ENCODE measurements at regions not wholly inside any gene's neighbourhood (a gene's known extent, or its start where the extent isn't known, plus 50 kb on each side); places are given as distances from the start of the nearest gene placed in this dataset.
"Not testable (repeated sequence)": the region's sequence is repeated elsewhere in the genome, so short reads cannot be mapped to it uniquely, and the experiment has no call there.

DNA sequence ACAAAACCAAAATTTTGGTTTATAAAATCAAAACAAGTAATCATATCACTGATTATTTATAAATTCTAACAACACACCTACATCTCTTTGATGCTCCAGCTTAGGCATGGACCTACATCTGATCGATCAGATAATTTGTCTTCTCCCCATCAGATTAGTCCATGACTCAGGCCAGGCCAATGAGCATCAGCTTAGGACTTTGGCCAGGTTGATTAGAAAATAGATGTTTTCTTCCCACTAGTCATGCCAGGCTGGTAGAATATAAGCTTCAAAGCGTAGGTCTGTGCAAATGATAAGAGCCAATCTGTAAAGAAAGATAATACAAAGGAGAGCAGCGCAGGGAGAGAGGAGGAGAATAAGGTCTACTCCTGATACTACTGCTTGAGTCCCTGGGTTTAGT is 1487.9 kb downstream of the FAM181B start:
- DNase-seq, result no peak

DNA sequence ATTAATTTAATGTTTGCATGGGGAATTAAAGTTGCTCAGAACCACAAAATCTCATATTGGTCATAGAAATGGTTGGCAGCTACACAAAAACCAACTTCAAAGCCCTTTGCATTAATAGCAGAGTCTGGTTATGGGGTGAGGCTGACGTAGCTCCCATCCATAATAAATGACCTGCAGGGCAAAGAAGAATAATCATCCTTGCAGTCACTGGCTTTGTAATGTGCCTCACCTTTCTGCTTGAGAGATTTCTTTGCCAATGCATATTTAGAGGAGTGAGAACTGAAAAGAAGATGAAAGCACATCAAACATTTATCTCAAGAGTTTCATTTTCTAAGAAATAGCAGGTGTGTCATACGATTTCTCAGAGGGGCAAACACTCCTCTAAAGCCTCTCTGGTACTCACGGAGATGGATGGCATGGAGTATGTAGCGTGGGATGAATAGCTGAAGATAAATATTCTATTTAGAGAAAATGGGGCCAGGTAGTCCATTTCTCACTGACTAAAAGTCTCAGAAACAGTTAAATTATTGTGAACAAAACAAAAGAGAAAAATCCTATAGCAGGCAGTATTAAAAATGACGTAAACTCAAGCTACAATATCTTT is 1491.9 kb downstream of the FAM181B start:
- DNase-seq, result no peak

DNA sequence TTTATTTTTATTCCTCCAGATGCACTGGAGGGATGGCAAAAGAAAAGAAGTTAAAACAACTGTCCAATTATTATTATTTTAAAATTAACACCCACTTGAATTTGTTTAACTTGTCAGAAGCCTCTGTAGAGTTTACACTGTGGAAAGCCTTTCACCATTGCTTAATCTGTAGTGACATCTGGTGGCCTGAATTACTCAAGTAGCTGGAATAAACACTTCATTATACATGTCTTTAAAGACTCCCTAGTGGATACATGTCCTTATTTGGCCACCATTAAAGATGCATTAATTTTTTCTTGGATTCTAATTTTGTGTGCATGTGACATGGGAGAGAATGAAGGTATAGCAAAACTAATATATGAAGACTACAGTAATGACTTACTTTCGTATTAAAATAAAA is 1496.5 kb downstream of the FAM181B start:
- DNase-seq, result peak; percentile 39

DNA sequence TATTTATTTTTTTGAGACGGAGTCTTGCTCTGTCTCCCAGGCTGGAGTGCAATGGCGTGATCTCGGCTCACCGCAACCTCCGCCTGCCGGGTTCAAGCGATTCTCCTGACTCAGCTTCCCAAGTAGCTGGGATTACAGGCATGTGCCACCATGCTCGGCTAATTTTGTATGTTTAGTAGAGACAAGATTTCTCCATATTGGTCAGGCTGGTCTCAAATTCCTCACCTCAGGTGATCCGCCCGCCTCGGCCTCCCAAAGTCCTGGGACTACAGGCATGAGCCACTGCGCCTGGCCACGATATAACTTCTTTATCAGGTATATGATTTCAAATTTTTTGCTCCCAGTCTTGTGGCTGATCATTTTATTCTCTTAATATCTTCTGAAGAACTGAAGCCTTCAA is 1506.3 kb downstream of the FAM181B start:
- not testable (repeated sequence) for DNase-seq

DNA sequence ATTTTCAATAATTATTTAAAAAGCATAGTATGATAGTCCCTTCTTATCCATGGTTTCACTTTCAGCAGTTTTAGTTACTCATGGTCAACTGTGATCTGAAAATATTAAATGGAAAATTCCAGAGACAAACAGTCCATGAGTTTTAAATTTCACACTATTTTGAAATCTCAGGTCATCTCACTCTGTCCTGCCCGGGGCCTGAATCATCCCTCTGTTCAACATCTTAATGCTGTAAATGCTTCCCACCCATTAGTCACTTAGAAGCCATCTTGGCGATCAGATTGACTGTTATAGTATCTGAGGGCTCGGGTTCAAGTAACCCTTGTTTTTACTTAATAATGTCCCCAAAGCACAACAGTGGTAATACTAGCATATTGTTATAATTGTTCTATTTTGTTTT is 1509.3 kb downstream of the FAM181B start:
- no peak for DNase-seq

DNA sequence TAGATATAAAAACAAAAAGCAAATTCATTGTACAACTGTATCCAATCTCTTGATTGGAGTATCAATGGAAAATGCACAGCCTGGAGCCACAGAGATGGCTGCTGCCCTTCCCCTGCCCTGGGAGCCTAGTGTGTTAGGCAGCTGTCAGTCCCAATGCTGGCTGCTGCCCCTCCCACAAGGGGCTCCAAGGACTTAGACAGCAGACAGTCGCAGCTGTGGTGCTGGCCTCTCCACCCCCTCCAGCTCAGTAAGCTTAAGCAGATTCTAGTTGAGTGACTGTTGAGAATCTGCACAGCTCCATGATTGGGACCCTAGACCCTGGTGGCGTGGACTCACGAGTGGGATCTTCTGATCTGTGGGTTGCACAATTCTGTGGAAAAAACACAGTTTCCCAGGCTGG is 1511.2 kb downstream of the FAM181B start:
- no peak for DNase-seq

DNA sequence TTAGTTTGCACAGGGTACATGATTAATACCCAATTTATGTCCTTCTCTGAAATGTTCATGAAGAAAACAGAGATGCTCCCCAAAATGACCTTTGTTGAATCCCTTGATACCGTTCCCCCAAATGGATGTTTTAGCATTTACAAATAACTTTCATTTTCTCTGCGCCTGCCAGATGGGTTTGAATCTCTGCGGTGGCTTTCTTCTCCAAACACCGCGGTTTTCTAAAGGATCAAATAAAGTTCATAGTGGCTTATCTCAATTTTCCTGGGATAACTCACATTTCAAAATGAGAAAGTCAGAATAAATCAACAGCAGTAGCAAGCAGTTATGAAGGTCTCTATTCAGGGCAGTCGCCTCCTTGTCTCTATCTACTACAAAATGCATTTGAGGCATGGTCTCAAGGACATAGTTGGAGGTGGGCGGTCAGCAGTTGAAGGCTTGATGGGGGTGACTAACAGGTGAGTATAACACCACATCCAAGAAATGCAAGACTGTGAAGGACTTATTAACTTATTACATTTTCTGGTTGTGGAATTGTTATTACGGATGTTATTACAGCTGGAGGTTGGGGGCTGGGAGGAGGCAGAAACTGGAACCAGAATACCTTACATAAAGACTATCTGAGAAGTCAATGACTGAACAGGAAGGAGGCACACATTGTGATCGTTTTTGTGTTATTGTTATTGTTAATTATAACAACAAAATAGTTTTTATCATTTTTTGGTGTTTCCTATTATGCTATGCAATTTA is 1513.3 kb downstream of the FAM181B start:
- no peak for DNase-seq

DNA sequence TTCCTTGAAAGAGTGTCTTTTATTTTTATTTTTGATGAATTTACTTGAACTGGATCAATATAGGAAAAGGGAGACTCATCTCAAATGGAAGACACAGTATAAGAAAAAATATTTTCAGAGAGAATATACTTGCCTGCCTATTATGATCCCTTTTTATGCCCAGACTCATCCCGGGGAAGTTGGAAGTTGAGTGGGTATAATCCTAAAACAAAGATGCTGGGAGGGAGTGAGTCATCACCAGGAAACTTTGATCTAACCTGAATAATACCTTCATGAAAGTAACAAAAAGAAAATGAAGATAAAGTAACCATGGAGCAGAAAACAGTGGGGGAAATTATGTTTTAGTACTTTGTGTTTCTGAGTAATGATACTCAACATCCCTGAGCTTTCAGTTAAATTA is 1514.0 kb downstream of the FAM181B start:
- DNase-seq, result no peak

DNA sequence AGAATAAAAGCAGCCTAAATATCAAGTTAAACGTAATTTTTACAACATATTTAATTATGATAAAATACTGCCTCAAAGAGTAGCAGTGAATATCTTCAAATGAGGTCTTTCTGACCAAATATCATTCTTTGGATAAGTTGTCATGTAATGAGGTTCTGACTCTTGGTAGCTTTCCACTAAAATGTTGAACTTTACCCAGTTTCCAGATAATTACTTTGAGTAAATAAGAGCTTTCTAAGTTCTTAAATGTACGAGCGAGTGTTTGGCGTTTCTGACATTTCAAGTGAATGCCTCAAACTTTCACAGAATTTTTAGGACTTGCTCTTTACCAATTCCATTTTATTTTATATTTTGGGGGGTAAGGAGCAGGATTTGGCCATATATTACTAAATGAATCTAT is 1515.2 kb downstream of the FAM181B start:
- no peak for DNase-seq

DNA sequence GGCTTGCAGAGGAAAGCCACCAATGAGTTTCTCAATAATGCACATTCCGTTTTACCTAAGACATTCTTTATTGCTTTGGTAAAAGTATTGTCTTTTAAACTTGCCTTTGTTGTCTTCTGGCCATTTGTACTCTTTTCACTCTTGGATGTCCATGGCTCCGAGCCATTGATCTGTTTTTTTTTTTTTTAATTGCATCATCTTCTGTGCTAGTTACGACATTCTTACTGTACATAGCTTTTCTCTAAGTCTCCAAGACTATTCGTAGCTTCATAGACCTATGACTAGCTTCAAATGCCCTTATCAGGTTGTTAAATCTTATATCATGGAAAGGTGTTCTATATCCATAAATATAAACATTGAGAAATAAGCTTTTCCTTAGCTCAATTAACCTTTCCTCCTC is 1522.6 kb downstream of the FAM181B start:
- DNase-seq, result no peak

DNA sequence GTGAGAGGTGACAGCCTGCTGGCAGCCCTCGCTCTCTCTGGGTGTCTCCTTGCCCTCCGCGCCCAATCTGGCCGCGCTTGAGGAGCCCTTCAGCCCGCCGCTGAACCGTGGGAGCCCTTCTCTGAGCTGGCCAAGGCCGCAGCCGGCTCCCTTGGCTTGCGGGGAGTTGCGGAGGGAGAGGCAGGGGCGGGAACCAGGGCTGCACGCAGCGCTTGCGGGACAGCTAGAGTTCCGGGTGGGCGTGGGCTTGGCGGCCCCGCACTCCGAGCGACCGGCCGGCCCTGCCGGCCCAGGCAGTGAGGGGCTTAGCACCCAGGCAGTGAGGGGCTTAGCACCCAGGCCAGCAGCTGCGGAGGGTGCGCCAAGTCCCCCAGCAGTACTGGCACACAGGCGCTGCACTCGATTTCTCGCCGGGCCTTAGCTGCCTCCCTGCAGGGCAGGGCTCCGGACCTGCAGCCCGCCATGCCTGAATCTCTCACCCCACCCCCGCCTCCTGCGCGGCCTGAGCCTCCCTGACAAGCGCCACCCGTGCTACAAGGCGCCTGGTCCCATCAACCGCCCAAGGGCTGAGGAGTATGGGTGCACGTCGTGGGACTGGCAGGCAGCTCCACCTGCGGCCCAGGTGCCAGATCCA is 1526.1 kb downstream of the FAM181B start:
- no peak for DNase-seq

DNA sequence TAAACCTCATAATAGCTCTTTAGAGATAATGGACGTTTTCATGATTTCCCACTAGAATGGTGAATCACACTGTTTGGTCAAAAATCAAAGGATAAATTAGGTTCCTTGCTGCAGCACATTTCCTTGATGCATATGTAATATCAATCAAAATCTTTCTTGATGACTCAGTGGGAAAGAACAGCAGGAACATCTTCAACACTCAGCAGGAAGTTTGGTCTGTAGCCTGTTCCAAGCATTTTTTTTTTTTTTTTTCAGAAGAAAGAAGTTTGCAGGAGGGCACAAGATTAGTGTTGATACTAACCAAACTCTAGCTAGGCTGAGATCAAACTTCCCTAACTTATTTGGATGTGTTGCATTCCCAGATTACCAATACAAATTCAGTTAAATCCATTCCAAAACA is 1529.8 kb downstream of the FAM181B start:
- peak; percentile 1 for DNase-seq

DNA sequence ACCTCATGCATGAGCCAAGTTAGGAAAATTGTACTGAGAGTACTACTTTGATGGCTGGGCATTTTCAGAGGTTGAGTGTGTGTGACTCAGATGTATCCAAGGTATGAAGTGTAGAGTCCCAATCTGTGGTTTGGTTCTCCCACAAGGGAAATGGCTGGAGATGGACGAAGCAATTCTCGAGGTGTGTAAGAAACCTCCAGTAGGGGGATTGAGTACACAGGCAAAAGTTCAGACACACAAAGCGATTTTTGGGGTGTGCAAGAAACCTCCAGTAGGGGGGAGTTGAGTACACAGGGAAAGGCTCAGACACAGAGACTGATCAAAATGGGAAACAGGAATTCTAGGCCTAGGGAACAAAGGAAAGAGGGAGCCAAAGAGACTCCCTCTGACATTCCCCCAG is 1536.3 kb downstream of the FAM181B start:
- DNase-seq, result no peak

DNA sequence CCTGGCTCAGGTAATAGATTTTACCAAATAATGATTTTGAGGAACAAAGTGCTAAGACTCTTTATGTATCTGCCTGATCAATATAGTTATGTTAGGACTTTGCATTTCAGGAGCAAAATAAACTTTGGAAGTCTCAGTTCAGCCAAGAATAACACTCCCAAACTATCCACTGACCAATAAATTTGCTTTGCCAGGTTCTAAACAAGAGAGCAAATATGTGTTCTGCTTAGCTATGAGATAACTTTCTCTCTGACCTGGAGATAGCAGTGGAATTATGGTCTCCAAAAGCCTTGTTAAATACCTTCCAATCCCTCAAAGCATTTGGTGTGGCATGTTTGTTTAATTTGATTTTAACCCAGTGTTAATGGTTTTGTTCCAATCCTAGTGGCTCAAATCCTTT is 1541.1 kb downstream of the FAM181B start:
- DNase-seq, result no peak

DNA sequence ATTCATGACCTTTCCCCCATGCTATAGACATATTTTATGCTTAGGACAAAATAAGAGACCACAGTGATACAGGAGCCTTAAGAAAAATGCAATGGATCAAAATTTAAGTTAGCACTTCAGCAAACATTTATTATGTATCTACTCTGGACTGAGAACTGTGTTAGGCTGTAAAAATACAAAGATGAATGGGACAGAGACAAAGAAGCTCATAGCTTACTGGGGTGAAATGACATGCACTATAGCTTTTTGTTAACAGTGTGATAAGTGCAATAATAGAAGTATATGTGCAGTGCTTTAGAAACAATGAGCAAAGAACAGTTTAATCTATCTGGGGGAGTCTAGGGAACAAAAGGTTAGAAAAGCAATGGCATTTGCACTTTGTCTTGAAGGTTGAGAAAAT is 1543.1 kb downstream of the FAM181B start:
- DNase-seq, result no peak

DNA sequence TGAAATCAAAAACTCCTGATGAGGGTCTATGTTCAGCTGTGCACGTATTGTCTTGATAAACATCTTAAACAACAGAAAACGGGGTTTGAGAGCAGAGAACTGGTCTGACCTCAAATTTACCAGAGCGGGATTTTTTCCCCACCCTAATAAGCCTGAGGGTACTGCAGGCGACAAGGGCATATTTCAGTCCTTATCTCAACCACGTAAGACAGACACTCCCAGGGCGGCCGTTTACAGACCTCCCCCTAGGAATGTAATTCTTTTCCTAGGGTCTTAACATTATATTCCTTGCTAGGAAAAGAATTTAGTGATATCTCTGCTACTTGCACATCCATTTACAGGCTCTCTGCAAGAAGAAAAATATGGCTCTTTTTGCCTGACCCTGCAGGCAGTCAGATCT is 1546.6 kb downstream of the FAM181B start:
- DNase-seq, result not testable (repeated sequence)

DNA sequence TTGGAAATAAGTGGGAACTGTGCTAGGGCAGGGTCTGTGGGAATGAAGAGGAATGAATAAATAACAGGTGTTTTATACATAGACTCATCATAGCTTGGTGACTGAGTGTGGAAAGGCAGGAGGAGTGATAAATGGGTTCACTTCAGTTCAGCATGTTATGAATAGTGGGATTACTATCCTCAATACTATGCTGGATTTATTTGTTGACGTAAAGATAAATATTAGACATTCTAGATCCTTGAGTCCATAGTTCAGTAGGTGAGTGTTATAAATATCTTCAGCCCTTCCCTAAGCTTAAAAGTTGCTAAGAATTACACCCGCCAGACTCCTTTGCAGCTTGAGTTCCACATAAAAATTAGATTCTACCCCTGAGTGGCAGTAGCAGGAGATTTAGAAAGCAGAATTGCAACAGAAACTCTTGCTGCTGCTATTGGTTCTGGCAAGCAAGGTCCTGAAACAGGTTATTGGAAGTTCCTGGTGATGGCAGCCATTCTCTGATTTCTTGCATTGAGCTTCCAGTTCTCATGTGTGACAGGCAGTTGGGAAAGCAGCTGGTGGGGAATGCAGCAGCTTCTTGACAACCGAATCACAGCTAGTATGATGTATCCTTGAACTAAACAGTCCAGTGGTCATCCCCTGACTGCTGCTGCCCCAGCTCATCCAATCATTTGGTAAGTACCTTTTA is 1558.9 kb downstream of the FAM181B start:
- DNase-seq, result no peak

DNA sequence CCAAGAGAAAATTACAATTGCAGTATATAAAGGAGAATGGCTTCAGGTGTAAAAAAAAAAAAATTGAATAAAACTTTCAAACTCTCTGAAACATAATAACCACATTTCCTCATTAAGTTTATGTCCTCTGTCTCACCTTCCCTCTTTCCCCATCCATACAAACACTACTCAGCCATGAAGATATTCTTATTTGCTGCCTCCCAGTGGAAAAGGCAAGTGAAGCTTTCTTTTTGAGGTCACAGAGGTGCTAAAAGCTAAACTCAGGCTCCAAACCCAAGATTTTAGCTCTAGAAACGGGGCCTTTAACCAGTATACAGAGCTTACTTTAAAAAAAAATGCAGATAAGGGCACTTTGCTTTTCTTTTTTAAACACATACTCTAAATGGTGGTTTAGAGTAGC is 1568.5 kb downstream of the FAM181B start:
- DNase-seq, result no peak

DNA sequence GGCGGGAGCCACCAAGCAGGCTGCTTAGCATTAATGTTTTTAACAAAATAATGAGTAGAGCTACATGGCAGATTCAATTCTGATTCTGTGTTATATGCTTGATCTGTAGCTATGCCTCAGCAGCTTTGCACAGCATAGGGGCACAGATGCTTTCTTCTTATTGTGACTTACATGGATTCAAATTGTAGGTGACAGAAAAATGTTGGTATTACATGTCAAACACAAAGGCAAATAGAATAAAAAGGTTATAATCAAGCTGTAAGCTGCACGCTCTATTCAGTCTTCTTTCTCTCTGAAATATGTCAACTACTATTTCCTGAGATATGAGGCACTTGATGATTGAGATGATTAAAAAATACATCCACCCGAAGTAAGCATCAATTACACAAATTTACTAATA is 1573.8 kb downstream of the FAM181B start:
- DNase-seq, result no peak

DNA sequence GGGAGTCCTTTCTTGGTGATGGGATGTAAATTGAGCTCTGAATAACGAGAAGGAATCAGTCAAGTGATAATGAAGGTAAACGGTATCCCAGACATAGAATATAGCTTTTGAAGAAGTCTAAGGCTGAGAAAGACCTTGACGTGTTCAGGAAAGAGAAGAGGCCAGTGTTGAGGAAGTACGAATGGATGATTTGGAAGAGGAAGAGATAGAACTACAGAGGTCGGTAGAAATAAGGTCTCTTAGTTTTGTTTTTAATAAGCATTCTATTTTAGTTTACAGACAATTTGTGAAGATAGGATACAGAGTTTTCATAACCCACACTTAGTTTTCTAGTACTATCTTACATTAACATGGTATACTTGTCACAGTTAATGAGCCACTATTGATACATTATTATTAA is 1598.1 kb downstream of the FAM181B start:
- no peak for DNase-seq

DNA sequence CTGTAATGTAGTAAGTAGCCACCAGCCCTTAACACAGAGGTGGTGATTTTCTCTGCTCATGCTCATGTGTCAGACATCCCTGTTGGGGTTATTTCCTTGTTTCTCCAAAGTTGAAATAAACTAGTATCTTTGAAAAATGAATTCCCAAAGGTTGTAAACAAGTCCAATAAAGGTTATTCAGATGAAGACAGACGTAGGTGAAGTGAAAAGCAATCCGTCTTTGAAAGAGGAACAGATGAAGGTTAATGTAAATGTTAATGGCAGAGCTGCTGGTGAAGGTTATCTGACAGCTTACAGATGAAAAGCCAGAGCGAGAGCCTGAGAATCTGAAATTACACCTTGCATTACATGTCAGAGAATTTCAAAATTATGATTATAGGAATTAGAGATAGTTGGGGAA is 1604.0 kb downstream of the FAM181B start:
- no peak for DNase-seq

DNA sequence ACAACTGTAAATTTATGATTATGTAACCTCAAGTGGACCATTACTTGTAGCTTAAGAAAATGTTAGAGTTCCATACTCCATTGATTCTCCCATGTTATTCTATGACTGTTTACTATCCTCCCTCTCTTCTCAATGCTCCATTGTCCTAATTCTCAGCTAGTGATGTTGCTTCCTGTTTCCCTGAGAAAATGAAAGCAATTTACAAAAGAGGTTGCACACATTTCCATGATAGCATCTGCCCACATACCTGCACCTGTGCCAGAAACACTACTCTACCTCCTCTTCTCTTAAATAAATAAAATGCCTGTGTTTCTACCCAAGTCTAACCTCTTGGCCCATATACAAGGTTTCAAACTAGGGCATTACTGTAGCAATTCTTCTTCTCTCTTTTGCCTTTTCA is 1620.9 kb downstream of the FAM181B start:
- no peak for DNase-seq

DNA sequence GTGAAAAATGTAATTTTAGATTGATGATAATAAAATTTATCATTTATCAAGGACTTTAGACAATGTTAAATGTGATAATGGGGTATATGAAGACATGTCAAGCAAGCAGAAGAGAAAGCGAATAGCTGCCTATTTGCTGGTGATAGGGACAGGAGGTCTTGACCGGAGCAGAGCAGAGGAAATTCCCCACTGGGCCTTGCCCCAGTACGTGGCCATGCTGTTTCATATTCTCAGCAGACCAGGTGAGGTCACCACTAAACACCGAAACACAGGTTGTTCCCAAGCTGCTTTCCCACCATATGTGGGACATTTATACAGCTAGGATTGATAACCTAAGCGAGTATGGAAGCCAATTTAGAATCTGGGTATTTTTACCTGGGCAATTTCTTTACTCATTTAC is 1629.6 kb downstream of the FAM181B start:
- DNase-seq, result no peak

DNA sequence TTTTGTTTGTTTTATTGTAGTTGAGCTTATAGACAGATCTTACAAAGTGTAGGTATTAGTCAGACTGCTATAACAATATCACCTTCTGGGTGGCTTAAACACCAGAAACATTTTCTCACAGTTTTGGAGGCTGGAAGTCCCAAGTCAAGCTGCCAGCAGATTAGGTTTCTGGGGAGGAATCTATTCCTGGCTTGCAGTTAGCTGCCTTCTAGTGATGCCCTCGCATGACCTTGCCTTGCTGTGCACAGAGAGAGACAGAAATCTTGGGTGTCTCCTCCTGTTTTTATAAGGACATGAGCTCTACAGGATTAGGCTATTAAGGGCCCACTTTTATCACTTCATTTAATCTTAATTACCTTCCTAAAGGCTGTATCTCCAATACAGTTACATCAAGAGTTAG is 1635.2 kb downstream of the FAM181B start:
- no peak for DNase-seq

Data from fibroblast of skin of right biceps (primary cell).